Activated CD8-positive, alpha-beta memory T cell treated with anti-CD3 and anti-CD28 coated beads, Interleukin-2, amount 50 U/mL, for 48 hours (primary cell): ENCODE measurements at regions not wholly inside any gene's neighbourhood (a gene's known extent, or its start where the extent isn't known, plus 50 kb on each side); places are given as distances from the start of the nearest gene placed in this dataset.

ENCODE experiments used
- DNase-seq: peaks from one replicate; pipeline ENCODE4 v3.0.0-alpha.2; 2020

DNA sequence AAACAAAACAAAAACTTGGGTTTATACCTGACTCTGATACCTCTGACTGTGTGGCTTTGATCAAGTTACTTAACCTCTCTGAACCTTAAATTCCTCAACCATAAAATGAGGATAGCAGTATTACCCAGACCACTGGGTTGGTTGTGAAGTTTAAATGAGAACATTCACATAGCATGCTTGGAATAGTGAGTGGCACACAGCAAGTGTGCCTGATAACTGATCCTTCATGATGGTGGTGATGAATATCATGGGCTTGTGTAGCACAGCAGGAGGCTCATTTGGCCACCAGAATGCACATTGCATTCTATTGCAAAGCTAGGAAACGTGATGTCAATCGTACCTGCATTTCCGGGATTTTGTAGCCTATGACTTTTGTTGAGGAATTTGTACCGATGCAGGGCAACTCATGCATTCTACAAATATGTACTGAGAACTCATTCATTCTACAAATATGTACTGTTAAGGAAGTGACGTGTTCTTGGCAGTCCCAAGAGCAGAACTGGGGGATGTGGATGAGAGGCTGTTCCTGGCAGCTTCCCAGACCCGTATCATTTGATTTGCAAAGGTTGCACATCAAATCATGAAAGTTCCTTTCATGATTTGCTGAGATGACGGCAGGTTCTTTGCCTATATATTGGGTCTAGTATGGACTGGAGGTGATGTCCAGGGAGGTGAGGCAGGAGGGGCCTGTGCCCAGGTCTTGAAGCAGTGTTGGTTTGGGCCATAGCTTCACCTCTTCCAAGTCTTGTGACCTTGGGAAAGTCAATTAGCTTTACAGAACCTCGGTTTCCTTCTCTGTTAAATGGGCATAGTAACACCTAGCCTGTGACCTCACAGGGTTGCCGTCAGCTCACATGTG lies 94.6 kb upstream of the SMNDC1 start:
- no peak for DNase-seq

DNA sequence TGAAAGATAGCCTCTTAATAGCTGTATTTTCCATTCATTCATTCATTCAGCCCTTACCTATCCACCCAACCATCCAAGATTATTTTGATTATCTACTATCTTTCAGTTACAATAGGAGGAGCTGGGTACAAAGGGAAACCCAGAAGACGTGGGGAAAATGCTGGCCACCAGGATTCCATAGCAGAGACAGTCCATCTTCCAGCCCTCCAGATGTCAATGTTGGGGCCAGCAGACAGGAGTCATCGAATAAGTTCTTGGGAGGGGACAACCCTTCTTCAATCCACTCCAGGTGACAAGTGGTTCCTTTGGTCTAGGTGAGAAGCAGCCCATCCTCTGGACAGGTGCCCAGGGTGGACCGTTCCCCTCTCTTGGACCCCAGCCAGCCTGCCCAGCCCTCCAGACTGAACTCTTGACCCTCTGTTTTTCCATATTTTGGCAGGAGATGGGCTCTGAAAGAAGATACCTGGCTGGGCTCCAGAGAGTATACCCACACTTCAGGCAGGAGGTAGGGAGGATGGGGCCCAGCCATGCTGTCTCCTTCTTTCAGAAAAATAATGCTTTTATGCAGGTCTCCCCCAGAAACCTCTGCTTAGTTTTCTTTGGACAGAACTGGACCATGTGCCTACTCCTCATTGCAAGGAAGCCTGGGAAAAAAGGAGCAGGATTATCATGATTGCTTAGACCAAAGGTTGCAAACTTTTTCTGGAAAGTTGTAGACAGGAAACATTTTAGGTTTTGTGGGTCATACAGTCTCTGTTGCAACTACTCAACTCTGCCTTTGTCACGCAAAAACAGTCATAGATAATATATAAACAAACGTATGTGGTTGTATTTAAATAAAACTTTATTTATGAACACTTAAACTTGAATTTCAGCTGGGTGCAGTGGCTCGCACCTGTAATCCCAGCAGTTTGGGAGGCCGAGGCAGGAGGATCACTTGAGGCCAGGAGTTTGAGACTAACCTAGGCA lies 95.5 kb upstream of the SMNDC1 start:
- no peak for DNase-seq

DNA sequence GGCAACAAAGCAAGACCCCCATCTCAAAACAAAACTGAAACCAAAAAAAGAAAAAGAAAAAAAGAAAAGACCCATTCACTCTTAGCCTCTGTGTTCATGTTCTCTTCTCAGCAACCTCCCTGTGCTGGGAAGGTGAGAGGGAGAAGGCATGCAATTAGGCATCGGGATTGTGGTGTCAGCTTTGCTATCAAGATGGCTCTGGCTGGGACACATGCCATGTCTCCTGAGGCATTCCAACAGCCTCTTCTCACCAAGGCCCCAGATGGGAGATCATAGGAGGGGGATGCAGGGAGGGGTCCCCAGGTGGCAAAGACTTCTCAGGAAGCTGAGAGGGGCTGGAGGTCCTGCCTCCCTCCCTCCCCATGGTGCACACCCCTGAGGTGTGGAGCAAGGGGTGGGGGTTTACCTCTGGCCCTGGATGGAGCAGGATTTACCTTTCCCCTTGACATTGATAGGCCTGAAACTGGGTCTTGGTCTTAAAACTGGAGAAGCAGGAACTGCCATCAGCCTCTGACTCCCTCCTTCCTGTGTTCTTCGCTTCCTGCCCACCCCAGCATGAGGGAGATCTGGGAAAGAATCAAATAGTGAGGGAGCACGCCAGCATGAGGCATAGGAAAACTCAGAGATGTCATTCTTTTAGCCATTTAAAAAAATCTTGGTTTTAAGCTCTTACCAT lies 96.2 kb upstream of the DUSP5 start:
- no peak for DNase-seq

DNA sequence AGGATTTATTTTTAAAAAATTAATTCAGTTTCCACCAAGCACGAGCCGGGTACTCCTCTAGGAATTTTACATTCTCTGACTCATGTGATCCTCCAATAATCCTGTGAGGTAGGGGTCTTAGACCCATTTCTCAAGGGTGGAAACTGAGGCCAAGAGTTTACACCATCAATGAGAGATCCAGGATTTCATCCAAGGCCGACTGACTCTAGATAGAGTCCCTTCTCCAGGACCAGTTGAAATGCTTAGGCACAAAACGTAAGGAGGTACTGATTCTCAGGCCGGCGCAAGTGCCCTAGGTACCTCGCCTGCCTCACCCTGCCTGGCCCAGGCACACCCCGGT lies 95.7 kb upstream of the DUSP5 start:
- DNase-seq: no peak

DNA sequence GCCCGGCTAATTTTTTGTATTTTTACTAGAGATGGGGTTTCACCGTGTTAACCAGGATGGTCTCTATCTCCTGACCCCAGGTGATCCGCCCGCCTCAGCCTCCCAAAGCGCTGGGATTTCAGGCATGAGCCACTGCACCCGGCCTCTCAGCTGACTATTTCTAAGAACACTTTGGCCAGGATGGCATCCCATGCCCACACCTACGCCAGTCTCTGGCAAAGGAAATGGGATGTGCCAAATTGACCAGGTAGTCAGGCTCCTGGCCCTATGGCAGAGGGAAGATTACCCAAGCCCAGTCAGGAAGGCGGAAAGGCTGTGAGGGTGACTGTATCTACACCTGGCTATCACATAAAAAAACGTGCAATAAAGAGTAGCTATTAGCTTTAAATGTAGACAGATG lies 94.1 kb upstream of the DUSP5 start:
- DNase-seq: no peak

DNA sequence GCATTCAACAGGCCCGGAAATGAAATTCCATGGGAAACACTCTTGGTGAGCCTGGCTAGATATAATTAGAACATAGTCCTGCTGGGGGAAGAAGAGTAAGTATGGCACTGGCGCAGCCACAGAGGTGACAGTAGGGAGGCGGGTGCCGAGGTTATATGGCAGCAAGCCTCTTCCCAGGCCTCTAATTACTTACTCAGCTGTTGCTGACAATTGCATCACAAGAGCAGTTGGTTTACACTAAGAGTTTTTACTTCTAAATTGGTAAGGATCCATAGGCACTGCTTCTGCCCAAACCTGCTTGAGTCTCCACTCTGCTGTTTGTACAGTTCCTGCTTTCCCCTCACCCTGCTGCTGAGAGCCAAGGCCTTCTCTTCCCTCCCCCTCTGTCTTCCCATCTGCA lies 93.3 kb upstream of the DUSP5 start:
- DNase-seq: no peak

GRCh38 chr10:110404825-110405224 lies 92.9 kb upstream of the DUSP5 start:
- DNase-seq: no peak

GRCh38 chr10:110405380-110405779 lies 92.3 kb upstream of the DUSP5 start:
- no peak for DNase-seq

GRCh38 chr10:110407301-110408170 lies 90.2 kb upstream of the DUSP5 start:
- DNase-seq: no peak

GRCh38 chr10:110408203-110408871 lies 89.4 kb upstream of the DUSP5 start:
- DNase-seq: no peak

DNA sequence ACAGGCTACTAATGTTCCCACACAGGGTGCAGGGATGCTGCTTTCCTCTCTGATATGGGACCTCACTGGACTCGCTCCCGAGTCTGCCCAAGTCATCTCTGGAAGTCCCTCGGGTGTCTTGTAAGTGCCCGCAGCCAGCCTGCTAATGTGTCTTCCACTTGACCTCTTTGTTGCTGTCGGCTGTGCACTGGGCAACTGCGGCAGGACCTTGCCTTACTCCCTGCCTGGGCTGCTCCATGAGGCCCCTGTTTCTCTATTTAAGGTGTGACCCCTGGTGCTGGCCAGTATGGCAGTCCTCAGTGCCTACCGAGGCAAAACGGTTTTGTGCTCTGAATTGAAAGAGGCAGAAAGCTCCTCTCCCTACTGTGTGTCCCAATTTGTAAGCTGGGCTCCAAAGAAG lies 88.8 kb upstream of the DUSP5 start:
- DNase-seq: no peak

DNA sequence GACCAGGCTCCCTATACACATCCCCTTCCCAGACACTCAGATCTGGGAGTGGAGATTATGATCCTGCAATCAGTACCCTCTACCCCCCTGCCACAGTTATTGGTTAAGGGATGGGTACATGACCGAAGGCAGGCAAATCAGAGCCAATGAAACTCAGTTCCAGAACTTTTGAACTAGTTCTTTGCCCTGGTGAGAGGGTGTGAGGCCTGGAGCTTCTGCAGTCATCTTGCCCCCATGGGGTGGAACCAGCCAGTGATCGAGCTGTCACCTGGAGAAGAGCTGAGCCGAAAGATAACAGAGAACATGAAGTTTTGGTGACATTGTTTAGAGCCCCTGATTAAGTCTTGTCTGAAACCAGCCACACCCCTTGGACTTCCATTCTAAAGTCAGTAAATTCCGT lies 88.2 kb upstream of the DUSP5 start:
- DNase-seq: no peak

GRCh38 chr10:110409926-110410325 lies 87.8 kb upstream of the DUSP5 start:
- DNase-seq: no peak

DNA sequence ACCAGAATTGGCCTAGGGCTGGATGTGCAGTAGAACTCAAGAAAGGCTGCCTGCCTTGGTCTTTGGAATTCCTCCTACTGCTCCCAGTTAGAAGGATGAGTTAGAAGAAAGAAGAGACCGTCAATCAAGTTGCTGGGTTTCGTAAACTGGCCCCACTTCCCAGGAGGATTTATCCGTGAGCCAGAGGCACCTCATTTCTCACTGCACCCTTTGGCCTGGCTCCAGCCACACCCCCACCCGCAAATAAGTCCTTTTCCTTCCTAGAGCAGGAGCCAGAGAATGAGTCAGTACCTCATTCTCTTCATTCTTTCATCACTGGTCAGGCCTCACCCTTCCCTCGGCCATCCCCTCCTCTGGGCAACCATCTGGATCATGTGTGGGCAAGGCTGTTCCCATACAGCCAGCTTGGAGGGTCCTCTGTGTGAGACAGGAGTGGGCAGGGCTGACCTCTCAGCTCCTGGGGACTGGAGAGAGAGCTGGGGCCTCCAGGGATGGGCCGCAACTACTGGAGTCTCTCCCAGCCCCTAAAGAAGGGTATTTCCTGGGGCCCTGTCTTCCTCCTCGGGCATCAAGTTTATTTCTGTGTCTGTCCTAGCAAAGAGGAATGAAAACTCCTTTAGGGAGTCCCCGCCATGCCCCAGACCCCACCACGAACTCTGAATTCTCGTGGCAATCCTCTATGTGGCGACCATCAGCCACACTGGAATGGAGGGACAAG lies 87.2 kb upstream of the DUSP5 start:
- no peak for DNase-seq

- DNase-seq: no peak
Measured at GRCh38 chr10:110411047-110411410, 86.7 kb upstream of the DUSP5 start.

GRCh38 chr10:110413049-110413783 lies 84.5 kb upstream of the DUSP5 start:
- DNase-seq: peak; percentile 73

DNA sequence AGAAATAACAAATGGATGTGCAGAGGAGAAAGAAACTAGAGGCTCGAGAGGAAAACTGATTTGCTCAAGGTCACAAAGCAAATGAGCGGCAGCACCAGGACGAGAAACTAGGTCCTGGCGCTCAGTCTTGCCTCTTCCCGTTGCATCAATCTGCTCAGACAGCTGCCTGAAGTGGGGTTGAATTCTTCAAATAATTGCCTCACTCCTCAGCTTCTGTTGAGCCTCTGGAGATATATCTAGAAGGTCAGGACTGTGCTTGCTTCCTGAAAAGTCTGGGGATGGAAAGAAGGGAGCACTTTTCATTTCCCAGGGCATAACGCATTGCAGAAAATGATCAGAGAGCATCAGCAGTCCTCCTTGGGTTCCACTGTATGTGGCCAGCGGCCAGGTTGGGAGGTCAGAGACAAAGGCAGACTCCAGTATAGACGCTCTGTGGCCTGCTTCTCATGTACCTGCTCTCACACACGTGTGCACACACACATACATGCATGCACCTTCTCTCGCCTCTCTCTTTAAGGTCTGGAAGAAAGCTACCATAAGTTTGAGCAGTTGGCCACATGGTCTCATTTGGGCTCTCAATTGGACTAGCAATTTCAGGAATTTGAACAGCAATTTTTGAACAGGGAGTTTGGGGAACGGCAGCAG lies 83.7 kb upstream of the DUSP5 start:
- DNase-seq: no peak

DNA sequence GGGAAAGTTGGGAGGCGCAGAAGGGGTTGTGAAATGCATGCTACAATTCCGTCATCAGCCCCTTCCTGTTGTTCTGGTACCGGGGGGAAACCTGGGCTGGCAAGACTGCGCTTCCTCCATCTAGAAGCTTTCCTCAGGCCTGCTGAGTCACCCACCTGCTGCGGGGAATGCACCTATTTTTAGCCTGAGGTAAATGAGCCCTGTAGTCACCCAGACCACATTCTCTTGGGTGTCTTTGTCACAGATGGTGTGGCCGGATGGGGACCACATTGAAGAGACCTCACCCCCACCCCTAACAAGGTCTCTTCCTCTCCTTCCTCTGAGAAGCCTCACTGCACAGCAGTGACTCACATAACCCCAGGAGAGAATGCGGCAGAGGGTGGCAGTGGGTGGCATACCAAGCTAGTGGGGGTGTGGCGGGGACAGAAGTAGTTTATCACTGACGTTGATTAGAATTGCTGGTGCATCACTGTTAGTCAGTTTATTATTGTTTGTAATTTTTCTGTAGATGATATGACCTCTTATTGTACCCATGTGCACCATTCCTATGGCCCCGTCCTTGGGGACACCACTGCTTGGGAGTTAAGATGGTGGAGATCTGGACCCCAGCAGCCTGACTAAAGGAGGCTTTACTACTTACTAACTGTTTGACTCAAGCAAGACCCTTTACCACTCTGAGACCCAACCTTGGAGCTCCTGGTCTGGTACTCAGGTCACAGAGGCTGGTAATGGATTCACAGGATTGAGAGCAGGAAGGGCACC lies 83.0 kb upstream of the DUSP5 start:
- peak; percentile 87 for DNase-seq

GRCh38 chr10:110415809-110416208 lies 81.9 kb upstream of the DUSP5 start:
- no peak for DNase-seq
